GM23338 (cell line): ENCODE measurements at regions not wholly inside any gene's neighbourhood (a gene's known extent, or its start where the extent isn't known, plus 50 kb on each side); places are given as distances from the start of the nearest gene placed in this dataset.

Source experiments
- CREB1 ChIP-seq: fragments of 250-450 bp; sonication (Bioruptor Pico); IDR thresholded peaks from 2 replicates; pipeline ENCODE4 v1.5.0; 2020; ENCODE audit warnings: low read depth, mild to moderate bottlenecking, moderate library complexity
- CTCF ChIP-seq, 2 experiments: fragments of 200-600 bp in 1 of 2; sonication (generic) in 1 of 2; conservative IDR thresholded peaks; 2 replicates each; pipeline versions ENCODE4 v1.5.1 to v1.6.1; 2016 to 2017; ENCODE audit warnings: antibody characterized with exemption in 2 of 2, low read depth in 2 of 2, mild to moderate bottlenecking in 2 of 2, moderate library complexity in 1 of 2
- EZH2 ChIP-seq: fragments of 200-600 bp; sonication (generic); IDR thresholded peaks from one replicate; pipeline ENCODE4 v1.8.0; 2017; ENCODE audit warnings: antibody characterized with exemption, mild to moderate bottlenecking, low read depth; ENCODE audit not compliant: unreplicated experiment
- POLR2AphosphoS5 ChIP-seq: IDR thresholded peaks from 2 replicates; pipeline ENCODE4 v1.6.1; 2016; ENCODE audit warnings: antibody characterized with exemption, low read depth

DNA sequence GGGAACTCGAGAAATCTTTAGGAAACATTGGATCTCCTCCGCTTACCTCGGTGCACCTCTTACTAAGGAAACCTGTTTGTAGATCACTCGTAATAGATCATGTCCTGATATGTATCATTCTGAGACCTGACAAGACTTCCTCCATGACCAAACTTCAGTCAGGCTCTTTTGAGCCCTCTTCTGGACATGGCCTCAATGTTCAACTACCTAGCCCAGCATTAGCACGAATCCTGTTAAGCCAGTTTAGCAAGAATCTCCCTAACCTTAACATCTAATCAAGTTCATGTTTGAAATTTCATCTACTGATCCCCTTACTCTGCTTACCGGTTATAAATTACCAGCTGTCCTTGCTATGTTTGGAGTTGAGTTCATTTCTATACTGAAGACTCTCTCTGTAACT lies 713.9 kb upstream of the USP15 start:
- TF ChIP-seq CREB1 (no peak), CTCF (conservative IDR thresholded peaks at IDR 0.05; ENCODE audit: low read depth in 2 of 2) (peak; percentile 20 to 42; a peak in 2 of 4 replicates), EZH2 (no peak), POLR2AphosphoS5 (no peak)
